ENCODE measurements at regions not wholly inside any gene's neighbourhood (a gene's known extent, or its start where the extent isn't known, plus 50 kb on each side); places are given as distances from the start of the nearest gene placed in this dataset.

DNA sequence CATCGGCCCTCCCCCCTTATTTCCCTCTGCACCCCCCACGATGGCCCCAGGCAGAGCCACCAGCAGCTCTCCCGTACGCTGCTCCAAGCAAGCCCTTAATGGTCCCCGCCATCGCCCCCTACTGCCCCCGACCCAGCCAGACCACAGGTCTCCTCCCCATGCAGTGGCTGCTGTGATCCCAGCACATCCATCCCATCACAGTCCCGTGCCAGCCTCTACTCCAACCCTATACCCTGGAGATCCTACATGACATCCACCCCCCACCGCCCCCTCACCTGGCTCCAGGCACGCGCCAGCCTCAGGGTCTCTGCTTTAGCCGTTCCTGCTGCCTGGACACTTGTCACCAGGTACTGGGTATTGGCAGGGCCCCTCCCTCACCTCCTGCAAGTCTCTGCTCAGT, 85.8 kb upstream of the RTL6 start:
- no peak for FAIRE-seq
- CTCF ChIA-PET = no interaction called here

DNA sequence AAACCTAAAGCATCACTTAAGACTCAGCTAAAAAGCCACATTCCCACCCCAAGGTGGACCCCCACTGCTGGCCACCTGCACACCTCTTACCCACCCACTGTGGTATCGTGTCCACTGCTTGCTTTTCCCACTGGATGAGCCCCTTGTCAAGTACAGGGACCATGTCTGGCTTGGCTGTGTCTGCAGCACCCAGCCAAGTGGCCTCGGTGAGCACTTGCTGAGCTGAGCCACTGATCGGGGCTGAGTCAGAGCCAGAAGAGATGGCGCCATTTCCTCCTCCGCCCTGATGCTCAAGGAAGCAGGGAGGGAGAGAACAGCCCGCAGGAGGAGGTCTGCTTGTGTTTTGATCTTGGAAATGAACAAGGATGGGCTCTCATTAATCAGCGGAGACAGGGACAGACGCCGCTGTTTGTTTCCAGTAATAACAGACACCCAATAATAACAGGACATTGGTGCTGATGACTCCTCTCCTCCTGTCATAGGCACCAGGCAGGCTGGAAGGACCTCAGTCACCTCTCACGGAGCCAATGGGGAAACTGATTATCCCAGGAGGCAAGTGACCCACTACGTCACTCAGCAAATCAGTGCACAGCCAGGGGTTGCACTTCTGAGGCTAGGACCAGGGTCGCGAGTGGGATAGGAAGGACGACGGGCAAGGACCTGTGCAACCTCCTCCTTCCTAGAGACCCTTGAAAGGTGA, 85.2 kb upstream of the RTL6 start:
- ATAC-seq = peak in 1 of 2 experiments; percentile 57; a peak in 2 of 6 replicates

More for the DNA sequence above, 85.8 kb upstream of the RTL6 start:
- POLR2A ChIA-PET = no interaction called here
- Histone ChIP-seq H3K9me3 (no peaks in the 10 kb centered on the region), H3K4me2 (no peak overlapping the region), H3K4me1 (no peaks in the 10 kb centered on the region), H3K4me3 (no peak overlapping the region), H3K27ac (no peak overlapping the region)
- TF ChIP-seq KDM1A (IDR thresholded peaks at IDR 0.05; ENCODE audit: low read depth) = no peak
- TF ChIP-seq RARB (CRISPR knock-in tag; IDR thresholded peaks at IDR 0.05) = no peak
- TF ChIP-seq ZSCAN20 (CRISPR knock-in tag; IDR thresholded peaks at IDR 0.05) = no peak
- TF ChIP-seq TP53 (CRISPR knock-in tag; IDR thresholded peaks at IDR 0.05) = no peak
- no peak for TF ChIP-seq JUN (IDR thresholded peaks at IDR 0.05)
- TF ChIP-seq RNF2 (IDR thresholded peaks at IDR 0.05; ENCODE audit: borderline replicate concordance, low read depth) = no peak
- no peak for TF ChIP-seq HEYL (CRISPR knock-in tag; IDR thresholded peaks at IDR 0.05)
- no peak for TF ChIP-seq HMGXB4 (CRISPR knock-in tag; IDR thresholded peaks at IDR 0.05; ENCODE audit: borderline replicate concordance)
- TF ChIP-seq SREBF2 (IDR thresholded peaks at IDR 0.05) = no peak
- TF ChIP-seq, protein P1, sequence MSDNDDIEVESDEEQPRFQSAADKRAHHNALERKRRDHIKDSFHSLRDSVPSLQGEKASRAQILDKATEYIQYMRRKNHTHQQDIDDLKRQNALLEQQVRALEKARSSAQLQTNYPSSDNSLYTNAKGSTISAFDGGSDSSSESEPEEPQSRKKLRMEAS (IDR thresholded peaks at IDR 0.05) = no peak
- no peak for TF ChIP-seq KDM5A (IDR thresholded peaks at IDR 0.05)
- TF ChIP-seq ZC3H11A (IDR thresholded peaks at IDR 0.05) = no peak
- no peak for TF ChIP-seq CBX2 (IDR thresholded peaks at IDR 0.05; ENCODE audit: borderline replicate concordance, low read depth)
- no peak for TF ChIP-seq PBX3 (IDR thresholded peaks at IDR 0.05)
- no peak for TF ChIP-seq POLR2AphosphoS2 (conservative IDR thresholded peaks at IDR 0.05; ENCODE audit: low read length)
- no peak for TF ChIP-seq NPAS2 (CRISPR knock-in tag; IDR thresholded peaks at IDR 0.05; ENCODE audit: borderline replicate concordance)
- TF ChIP-seq FOSL2 (IDR thresholded peaks at IDR 0.05) = no peak
- no peak for TF ChIP-seq FOSL2 (CRISPR knock-in tag; IDR thresholded peaks at IDR 0.05)
- TF ChIP-seq, protein P2, sequence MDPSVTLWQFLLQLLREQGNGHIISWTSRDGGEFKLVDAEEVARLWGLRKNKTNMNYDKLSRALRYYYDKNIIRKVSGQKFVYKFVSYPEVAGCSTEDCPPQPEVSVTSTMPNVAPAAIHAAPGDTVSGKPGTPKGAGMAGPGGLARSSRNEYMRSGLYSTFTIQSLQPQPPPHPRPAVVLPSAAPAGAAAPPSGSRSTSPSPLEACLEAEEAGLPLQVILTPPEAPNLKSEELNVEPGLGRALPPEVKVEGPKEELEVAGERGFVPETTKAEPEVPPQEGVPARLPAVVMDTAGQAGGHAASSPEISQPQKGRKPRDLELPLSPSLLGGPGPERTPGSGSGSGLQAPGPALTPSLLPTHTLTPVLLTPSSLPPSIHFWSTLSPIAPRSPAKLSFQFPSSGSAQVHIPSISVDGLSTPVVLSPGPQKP (IDR thresholded peaks at IDR 0.05; ENCODE audit: low read depth, low read length) = no peak
- DNase-seq (ENCODE audit: low read depth in 1 of 2, low spot score in 1 of 2) (no peak), ATAC-seq (no peak)
- 23% methylated on average over 8 of the region's 12 CpGs for WGBS (ENCODE audit: missing lambda C conversion rate)

More for the DNA sequence above, 85.2 kb upstream of the RTL6 start:
- Histone ChIP-seq H3K4me3 (no peak overlapping the region), H3K9me3 (no peaks in the 10 kb centered on the region), H3K4me2 (no peak overlapping the region), H3K4me1 (no peaks in the 10 kb centered on the region), H3K27ac (no peak overlapping the region)
- TF ChIP-seq MAZ (IDR thresholded peaks at IDR 0.05; ENCODE audit: borderline replicate concordance, low read depth, low read length) (no peak), KDM1A (IDR thresholded peaks at IDR 0.05; ENCODE audit: low read depth) (no peak), BHLHE40 (IDR thresholded peaks at IDR 0.05; ENCODE audit: low read depth, low read length) (no peak), CBX2 (IDR thresholded peaks at IDR 0.05; ENCODE audit: borderline replicate concordance, low read depth) (no peak)
- TF ChIP-seq, protein P3, sequence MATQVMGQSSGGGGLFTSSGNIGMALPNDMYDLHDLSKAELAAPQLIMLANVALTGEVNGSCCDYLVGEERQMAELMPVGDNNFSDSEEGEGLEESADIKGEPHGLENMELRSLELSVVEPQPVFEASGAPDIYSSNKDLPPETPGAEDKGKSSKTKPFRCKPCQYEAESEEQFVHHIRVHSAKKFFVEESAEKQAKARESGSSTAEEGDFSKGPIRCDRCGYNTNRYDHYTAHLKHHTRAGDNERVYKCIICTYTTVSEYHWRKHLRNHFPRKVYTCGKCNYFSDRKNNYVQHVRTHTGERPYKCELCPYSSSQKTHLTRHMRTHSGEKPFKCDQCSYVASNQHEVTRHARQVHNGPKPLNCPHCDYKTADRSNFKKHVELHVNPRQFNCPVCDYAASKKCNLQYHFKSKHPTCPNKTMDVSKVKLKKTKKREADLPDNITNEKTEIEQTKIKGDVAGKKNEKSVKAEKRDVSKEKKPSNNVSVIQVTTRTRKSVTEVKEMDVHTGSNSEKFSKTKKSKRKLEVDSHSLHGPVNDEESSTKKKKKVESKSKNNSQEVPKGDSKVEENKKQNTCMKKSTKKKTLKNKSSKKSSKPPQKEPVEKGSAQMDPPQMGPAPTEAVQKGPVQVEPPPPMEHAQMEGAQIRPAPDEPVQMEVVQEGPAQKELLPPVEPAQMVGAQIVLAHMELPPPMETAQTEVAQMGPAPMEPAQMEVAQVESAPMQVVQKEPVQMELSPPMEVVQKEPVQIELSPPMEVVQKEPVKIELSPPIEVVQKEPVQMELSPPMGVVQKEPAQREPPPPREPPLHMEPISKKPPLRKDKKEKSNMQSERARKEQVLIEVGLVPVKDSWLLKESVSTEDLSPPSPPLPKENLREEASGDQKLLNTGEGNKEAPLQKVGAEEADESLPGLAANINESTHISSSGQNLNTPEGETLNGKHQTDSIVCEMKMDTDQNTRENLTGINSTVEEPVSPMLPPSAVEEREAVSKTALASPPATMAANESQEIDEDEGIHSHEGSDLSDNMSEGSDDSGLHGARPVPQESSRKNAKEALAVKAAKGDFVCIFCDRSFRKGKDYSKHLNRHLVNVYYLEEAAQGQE (IDR thresholded peaks at IDR 0.05) = no peak
- DNase-seq (ENCODE audit: low read depth in 1 of 2, low spot score in 1 of 2) = peak; percentile 18
- FAIRE-seq = no peak
- POLR2A ChIA-PET = no interaction called here
- CTCF ChIA-PET = no interaction called here
- WGBS (ENCODE audit: missing lambda C conversion rate) = 68% methylated on average over 14 of the region's 15 CpGs
